Stimulated activated naive CD4-positive, alpha-beta T cell (primary cell): ENCODE measurements at regions not wholly inside any gene's neighbourhood (a gene's known extent, or its start where the extent isn't known, plus 50 kb on each side); places are given as distances from the start of the nearest gene placed in this dataset.

ENCODE experiments used
- DNase-seq, 6 experiments: peaks; one replicate each; lab custom pipeline; 2025; lab: John Stamatoyannopoulos, UW

GRCh38 chr4:146023334-146023967 is 84.8 kb upstream of the ZNF827 start:
- DNase-seq: no peak

DNA sequence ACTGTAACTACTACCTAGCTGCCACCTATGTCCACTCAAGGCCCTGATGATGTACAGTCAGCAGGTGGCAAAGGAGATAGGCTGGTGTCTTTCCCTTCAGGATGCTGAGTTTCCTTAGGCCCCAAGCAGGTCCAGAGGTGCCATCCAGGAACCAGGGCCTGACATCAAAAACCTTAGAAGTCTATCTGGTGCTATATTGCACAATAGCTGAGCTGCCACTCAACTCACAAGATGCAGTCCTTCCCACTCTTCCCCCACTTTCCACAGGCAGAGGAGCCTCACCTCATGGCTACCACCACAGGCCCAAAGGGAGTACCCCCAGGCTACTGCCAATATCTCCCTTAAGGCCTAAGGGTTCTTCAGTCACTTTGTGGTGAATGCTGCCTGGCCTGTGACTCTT is 83.9 kb upstream of the ZNF827 start:
- DNase-seq: no peak

GRCh38 chr4:146018247-146018646 is 79.6 kb upstream of the ZNF827 start:
- DNase-seq: no peak

DNA sequence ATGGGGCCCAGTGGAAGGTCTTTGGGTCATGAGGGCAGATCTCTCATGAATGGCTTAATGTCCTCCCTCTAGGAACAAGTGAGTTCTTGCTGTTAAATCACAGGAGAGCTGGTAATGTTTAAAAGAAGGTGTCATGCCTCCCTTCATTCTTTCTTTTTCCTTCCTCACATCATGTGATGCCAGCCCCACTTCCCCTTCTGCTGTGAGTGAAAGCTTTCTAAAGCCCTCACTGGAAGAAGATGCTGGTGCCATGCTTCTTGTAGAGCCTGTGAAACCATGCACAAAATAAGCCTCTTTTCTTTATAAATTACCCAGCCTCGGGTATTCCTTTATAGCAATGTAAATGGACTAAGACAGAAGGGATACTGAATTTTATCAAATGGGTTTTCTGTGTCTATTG is 66.1 kb upstream of the ZNF827 start:
- DNase-seq: no peak

DNA sequence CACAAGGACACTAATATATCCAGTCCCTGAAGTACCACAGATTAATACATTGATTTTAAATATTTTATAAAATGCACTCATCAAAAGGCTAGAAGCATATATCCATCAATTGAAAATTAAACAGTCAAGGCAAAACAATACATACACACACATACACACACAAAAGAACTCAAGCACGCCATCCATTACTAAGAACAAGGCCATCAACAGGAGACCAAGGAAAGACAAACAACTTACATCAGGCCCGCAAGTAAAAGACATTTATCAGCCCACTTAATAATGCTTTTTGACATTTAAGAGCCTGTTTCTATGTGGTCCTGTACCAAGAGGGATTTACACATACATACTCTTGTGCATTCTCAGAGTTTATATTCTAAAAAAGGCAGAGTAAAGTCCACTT is 50.0 kb upstream of the ZNF827 start:
- DNase-seq: no peak
